GM12864 (cell line): ENCODE measurements at regions not wholly inside any gene's neighbourhood (a gene's known extent, or its start where the extent isn't known, plus 50 kb on each side); places are given as distances from the start of the nearest gene placed in this dataset.

Experiments
- DNase-seq: peaks from one replicate; pipeline ENCODE4 v3.0.0-alpha.2; 2011; ENCODE audit warnings: low read depth
- H3K4me3 ChIP-seq: 2 replicates; pipeline ENCODE4 v1.5.1; 2011; ENCODE audit warnings: mild to moderate bottlenecking, low read depth, low read length, control low read depth
- TF ChIP-seq, protein P1 (sequence below): IDR thresholded peaks from 2 replicates; pipeline ENCODE4 v1.5.1; 2011; ENCODE audit warnings: low read depth, mild to moderate bottlenecking, moderate library complexity, low read length, control low read depth, inconsistent platforms; ENCODE audit errors: missing control alignments

DNA sequence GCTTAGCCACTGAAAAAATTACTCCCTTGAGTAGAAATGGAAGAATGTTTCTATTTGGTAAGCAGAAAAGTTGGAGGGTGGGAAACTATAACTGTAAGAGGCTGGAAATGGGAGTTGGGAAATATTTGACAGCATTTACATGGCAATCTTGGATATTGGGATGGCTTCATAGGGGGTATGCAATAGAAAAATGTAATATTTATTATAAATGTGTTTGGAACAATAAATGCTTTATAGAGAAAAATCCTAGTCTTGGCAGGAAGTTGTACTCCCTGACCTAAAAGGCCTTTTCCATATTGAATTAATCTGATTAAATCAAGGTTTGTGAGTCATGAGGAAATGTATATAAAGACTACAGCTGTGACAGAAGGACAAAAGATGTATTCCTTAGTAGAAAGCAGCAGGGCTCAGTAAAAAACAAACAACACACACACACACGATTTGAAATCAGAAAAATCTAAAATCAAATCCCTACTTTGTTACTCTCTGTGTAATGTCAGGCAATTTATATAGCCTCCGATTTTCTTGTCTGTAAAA lies 272.3 kb downstream of the CD109 start:
- H3K4me3 ChIP-seq: no peak overlapping the region
- TF ChIP-seq, protein P1, sequence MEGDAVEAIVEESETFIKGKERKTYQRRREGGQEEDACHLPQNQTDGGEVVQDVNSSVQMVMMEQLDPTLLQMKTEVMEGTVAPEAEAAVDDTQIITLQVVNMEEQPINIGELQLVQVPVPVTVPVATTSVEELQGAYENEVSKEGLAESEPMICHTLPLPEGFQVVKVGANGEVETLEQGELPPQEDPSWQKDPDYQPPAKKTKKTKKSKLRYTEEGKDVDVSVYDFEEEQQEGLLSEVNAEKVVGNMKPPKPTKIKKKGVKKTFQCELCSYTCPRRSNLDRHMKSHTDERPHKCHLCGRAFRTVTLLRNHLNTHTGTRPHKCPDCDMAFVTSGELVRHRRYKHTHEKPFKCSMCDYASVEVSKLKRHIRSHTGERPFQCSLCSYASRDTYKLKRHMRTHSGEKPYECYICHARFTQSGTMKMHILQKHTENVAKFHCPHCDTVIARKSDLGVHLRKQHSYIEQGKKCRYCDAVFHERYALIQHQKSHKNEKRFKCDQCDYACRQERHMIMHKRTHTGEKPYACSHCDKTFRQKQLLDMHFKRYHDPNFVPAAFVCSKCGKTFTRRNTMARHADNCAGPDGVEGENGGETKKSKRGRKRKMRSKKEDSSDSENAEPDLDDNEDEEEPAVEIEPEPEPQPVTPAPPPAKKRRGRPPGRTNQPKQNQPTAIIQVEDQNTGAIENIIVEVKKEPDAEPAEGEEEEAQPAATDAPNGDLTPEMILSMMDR: no peak
- no peak for DNase-seq

DNA sequence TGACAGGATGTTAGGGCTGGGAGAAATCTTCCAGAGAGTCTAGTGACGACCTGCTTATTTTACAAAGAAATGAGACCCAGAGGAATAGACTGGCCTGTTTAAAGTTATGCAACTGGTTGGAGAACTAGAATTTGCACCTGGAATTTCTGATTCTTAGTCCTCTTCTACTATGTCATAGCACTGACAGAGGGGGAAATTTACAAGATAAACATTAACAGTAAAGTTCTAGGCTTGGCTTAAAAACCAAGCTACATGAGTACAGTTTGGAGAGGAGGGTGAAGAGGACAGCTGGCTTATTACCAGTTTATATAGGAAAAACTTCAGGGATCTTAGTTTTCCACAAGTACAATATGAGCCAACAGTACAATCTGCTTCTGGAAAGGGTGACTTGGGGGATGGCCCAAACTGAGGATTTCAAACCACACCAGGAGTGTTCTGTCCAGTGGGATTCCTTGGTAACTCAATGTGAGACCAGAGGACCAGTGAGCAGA lies 269.6 kb downstream of the CD109 start:
- no peak for DNase-seq
- no peak overlapping the region for H3K4me3 ChIP-seq
- TF ChIP-seq, protein P1: no peak

DNA sequence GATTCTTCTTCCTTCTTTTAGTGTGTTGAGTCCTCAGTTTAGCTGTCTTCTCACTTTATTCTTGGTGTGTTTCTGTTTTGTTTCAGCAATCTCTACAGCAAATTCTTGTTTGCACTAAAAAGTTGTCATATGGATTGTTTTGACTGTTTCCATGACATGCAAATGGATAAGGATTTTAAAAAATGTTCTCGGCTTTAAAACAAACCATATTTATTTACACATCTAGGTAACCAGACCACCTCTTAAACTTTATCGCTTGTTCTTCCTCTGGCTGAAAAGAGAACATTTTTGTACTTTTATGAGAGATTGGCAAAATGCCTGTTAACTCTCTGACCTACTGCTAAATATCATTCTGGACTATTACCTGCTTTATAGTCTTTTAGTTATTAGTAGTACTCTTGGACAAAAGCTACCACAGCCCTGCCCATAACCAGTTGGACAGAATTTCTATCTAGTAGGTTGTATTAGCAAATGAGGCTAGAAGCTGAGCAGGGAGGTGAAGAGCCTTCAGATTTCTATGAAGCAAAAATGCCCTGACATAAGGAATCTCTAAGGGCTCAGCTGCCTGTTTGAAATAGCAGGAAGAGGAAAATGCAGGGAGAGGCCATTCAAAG lies 268.3 kb downstream of the CD109 start:
- no peak overlapping the region for H3K4me3 ChIP-seq
- DNase-seq: no peak
- TF ChIP-seq, protein P1: no peak

DNA sequence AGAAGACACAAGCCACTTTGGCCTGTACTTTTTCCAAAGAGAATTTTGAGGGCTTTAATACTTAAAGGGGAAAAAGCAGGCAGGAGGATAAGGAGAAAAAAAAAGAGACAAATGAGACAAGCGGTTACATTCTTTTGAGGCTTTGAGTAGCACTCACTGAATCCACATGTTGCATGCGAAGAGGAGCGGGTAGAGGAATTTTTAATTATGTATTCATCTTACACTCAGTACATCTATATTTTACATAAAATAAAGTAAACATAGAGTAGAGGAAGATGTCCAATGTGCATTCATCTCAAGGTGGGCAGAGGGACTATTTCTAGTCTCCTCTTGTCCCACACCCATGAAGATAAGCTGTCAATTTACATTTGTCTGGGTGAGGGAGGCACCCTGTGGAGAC lies 266.9 kb downstream of the CD109 start:
- TF ChIP-seq, protein P1: no peak
- no peak for DNase-seq
- no peak overlapping the region for H3K4me3 ChIP-seq

DNA sequence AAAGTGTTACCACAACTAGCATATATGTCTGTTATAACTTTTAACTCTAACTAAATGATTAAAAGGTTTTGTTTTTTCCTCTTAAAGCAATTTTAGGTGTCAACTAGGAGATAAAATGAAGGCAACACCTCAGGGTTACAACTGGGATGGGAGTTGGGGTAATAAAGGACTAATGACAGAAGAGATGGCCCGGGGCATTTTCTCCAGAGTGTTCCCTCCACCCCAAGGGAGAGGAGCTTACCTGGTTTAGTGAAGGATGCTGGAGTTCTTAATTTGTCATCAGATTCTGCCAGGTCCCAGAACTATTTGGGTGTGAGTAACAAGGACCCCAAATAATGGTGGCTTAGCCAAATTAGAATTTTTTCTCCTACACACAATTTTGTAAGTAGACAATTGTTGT lies 260.3 kb downstream of the CD109 start:
- TF ChIP-seq, protein P1: no peak
- no peak overlapping the region for H3K4me3 ChIP-seq
- DNase-seq: no peak

DNA sequence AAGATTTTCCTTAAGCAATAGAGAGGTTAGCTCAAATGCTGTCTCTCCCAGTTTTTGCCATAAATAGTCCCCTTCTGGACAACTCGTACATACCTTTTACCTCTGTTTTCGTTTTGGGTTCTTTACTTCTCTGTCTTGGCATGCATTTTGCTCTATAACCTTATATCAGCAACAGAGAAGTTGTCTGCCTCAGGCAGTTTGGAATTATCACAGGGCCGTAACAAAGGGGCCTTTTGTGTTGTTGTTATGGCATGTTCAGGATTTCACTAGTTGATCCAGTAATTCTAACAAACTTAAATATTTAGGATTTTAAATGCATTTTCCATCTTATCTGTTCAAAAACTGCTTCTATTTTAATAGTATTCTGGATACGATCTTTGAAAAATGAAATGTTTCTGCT lies 259.8 kb downstream of the CD109 start:
- no peak for DNase-seq
- TF ChIP-seq, protein P1: no peak
- H3K4me3 ChIP-seq: no peak overlapping the region

DNA sequence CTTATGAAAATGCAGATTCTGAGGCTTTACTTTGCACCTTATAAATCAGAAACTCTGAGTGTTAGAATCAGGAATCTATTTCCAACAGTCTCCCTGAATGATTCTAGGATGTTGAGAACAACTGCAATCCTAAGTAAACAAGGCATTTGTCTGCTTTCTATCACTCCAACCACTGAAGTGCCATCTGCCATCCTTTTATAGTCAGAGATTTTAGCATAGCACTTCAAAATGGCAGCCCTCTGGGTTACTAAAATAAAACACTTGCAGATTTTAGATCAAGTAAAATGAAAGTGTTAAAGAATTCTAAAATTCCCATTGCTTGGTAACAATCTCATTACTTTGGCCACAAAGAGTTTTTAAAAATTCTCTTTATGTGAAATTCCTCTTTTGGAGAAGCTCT lies 258.9 kb downstream of the CD109 start:
- DNase-seq: no peak
- TF ChIP-seq, protein P1: no peak
- H3K4me3 ChIP-seq: no peak overlapping the region
